ENCODE measurements at regions not wholly inside any gene's neighbourhood (a gene's known extent, or its start where the extent isn't known, plus 50 kb on each side); places are given as distances from the start of the nearest gene placed in this dataset.
"Not testable (repeated sequence)": the region's sequence is repeated elsewhere in the genome, so short reads cannot be mapped to it uniquely, and the experiment has no call there.

GRCh38 chr4:114034189-114034588 lies 54.7 kb upstream of the ARSJ start:
- DNase-seq (ENCODE audit: low read depth in 1 of 2, low spot score in 1 of 2), result no peak

DNA sequence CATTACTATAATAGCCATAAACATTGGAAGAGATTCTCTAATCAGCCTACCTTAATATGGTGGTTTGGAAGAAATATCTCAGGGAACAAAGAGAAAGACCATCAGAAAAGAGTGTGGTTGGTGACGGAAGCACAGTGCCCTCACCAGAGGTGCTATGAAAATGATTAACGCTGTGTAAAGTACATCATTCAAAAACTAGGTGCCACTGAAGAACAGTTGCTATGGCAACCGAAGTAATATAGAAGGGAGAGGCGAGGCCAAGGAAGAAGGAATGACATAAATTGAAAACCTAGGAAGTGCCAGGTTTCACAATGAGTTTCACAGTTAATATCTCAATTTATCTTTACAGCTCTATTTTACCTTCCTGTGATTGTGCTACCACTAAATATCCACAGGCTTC lies 57.0 kb upstream of the ARSJ start:
- no peak for DNase-seq (ENCODE audit: low read depth in 1 of 2, low spot score in 1 of 2)

- DNase-seq (ENCODE audit: low read depth in 1 of 2, low spot score in 1 of 2), result no peak
Measured at GRCh38 chr4:114036864-114037263, 57.4 kb upstream of the ARSJ start.

- DNase-seq (ENCODE audit: low read depth in 1 of 2, low spot score in 1 of 2), result no peak
Measured at GRCh38 chr4:114037988-114038387, 58.5 kb upstream of the ARSJ start.

DNA sequence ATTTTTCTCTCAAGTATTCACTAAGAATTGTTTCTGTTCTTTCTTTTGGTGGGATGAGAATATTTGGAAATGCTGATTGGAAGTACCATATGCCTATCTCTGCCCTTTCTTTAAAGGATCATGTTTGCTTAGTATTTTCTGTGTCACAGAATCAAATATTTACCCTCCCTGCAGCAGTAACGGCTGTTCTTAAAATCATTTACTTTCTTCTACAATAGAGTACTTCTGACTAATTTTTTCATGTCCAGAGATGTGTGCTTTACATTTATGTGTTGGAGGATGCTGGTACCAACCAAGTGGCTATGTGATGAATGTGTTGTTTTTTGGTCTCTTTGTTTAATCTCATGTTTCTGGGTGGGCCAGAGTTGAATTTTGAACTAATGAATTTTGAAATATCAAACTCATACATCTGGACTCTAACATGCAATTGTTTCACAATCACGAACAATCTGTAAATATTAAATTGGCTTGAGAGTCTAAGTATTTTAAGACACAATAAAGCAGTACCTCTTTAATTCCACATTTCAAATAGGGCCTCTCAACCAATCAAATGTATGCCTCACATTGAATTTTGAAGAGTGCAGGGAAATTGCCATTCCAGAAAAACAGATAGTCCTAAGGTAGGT lies 59.4 kb upstream of the ARSJ start:
- DNase-seq (ENCODE audit: low read depth in 1 of 2, low spot score in 1 of 2), result no peak

DNA sequence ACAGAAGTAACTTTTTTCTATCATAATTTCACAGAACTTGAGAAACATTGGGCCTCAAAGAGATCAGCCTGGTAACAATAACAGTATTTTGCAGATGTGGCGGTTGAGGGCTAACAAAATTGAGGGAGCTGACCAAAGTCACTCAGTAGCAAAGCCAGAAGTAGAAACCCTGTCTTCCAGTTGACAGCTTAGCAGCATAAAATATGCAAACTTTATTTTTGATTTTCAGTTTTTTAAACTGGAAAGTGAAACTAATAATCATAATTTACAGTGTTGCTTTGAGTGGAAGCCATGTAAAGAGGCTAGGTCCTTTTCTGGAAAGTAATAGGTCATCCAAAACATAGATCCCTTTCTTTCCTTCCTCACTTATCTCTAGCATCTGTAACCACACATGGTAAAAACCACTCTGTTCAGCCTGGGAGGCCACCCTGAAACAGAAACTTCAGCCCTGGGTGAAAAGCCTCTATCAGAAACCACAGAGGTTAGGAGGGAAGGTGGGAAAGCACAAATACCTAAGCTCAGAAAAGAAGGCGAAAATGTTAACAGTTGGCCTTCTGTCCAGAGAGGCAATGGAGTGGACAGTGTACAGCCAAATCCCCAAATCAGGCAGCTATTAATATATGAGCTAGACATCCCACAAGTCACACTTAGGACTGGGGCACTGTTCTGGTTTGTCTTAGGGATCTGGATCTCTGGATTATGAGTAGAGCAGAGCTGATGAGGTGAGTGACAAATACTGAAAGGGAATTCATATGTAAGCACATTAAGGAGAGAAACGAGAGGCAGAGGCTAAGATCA lies 61.1 kb upstream of the ARSJ start:
- no peak for DNase-seq (ENCODE audit: low read depth in 1 of 2, low spot score in 1 of 2)

GRCh38 chr4:114041117-114041475 lies 61.6 kb upstream of the ARSJ start:
- DNase-seq (ENCODE audit: low read depth in 1 of 2, low spot score in 1 of 2), result no peak

GRCh38 chr4:114043116-114043515 lies 63.7 kb upstream of the ARSJ start:
- no peak for DNase-seq (ENCODE audit: low read depth in 1 of 2, low spot score in 1 of 2)

DNA sequence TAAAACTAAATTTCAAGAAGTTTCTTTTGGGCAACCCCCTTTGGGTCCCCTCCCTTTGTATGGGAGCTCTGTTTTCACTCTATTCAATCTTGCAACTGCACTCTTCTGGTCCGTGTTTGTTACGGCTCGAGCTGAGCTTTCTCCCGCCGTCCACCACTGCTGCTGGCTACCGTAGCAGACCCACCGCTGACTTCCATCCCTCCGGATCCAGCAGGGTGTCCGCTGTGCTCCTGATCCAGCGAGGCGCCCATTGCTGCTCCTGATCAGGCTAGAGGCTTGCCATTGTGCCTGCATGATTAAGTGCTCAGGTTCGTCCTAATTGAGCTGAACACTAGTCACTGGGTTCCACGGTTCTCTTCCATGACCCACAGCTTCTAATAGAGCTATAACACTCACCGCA lies 64.9 kb upstream of the ARSJ start:
- DNase-seq (ENCODE audit: low read depth in 1 of 2, low spot score in 1 of 2), result not testable (repeated sequence)

DNA sequence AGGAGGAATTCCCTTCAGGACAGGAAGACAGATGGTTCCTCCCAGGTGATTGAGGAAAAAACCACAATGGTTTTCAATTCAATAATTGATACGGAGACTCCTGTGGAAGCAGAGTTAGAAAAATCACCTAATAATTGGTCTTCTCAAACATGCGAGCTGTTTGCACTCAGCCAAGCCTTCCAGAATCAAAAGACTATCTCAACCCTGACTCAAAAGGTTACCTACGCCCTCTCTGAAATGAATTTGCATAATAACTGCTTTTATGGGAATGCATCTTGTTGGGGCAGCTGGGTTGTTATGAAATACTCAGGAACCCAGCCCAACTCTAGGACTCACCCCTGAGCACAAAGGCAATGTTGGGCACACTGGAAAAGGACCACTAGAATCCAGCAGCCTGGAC lies 66.9 kb upstream of the ARSJ start:
- no peak for DNase-seq (ENCODE audit: low read depth in 1 of 2, low spot score in 1 of 2)

GRCh38 chr4:114048154-114048553 lies 68.7 kb upstream of the ARSJ start:
- not testable (repeated sequence) for DNase-seq (ENCODE audit: low read depth in 1 of 2, low spot score in 1 of 2)

DNA sequence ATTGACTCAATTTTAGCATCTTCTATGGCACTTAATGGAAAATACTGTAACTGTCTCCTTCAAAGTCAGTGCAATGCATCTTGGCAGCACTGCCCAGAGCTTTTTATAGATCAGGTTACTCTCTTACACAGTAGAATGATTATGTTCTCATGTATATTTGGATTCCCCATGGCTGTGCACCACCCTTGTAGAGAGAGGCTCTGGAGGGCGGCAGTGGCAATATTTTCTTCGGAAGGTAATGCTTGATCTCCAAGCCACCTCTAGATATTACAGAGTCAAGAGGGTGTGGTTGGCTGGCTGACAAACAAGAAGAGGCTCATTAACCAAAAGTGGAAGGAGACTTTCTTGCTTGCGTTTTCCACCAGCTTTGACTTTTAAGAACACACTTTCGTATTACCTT lies 72.8 kb upstream of the ARSJ start:
- no peak for DNase-seq (ENCODE audit: low read depth in 1 of 2, low spot score in 1 of 2)

DNA sequence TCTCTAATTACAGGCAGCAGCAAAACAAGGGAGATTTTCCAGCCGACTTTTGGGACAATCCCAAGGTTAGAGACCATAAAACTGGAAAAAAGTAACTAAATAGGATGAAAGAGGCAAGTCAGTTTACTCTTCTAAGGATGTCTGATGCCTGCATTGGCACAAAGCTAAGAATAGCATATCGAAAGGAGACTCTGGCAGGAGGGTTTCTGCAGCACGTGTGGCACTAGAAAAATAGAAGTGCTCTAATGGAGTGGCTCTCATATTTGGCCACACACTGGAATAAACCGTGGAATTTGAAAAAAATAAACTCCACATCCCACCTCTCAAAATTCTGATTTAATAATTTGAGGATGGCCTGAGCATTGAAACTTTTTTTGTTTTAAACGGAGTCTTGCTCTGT lies 77.2 kb upstream of the ARSJ start:
- DNase-seq (ENCODE audit: low read depth in 1 of 2, low spot score in 1 of 2), result no peak

DNA sequence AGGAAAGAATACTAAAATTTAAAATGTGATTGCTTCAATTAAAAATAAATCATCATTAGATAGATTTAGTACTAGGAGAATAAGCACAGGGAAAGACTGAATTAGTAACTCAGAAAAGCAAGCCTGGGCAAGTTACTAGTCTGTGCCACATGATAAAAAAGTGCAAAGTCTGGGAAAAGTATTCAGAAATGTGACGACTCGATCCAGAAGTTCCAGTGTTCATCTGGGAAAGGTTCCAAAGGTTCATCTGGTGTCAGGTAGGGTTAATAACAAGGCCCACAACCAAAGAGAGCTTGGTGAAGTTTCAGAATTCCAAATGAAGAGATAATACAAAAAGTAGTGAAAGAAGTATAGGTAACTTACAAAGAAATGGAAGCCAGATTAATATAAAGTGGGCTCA lies 78.3 kb upstream of the ARSJ start:
- DNase-seq (ENCODE audit: low read depth in 1 of 2, low spot score in 1 of 2), result no peak

DNA sequence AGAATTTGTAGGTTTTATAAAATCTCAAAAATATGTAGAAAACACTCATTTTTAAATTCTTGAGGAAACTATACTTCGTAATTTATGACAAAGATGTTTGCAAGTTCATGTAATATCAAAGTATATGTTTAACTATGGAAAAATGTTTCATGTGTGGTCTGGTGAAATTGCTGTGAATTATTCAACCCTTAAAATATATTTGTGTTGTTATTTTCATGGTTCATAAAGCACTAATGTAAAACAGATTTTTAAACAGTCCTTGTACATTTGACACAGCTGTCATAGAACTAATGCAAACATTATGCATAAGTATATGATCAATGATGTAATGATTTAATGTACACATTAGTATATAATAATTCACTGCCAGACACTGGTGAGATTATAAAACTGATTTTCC lies 83.1 kb upstream of the ARSJ start:
- DNase-seq (ENCODE audit: low read depth in 1 of 2, low spot score in 1 of 2), result no peak

- no peak for DNase-seq (ENCODE audit: low read depth in 1 of 2, low spot score in 1 of 2)
Measured at GRCh38 chr4:114072781-114073180, 93.3 kb upstream of the ARSJ start.

DNA sequence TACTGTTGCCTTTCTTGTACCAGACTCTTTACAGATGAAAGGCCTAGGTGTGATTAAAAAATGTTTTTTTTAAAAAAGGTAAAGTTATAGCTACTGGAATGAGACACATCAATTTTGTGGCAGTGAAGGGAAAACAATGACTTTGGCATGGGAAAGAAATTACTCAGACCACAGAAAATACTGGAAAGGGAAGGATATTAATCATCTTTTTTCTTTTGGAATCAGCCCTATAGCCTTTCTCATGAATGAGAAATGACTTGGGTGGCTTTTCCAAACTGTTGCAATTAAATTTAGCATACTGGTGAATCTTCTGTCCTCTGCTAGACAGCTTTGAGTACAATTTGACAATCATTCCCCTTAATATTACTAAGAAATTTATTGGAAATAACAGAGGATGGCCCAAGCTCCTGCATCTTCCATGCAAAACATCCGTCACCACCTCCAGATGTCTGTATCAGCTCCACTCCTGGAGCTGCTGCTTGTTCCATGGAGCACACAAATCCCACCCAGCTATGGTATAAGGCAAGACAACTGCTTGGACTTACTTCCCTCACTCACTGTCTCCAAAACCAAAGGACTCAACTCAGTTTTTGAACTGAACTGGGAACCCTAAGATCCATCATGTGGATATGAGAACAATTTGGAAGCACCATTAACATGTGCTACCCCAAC lies 97.6 kb upstream of the ARSJ start:
- DNase-seq (ENCODE audit: low read depth in 1 of 2, low spot score in 1 of 2), result no peak

DNA sequence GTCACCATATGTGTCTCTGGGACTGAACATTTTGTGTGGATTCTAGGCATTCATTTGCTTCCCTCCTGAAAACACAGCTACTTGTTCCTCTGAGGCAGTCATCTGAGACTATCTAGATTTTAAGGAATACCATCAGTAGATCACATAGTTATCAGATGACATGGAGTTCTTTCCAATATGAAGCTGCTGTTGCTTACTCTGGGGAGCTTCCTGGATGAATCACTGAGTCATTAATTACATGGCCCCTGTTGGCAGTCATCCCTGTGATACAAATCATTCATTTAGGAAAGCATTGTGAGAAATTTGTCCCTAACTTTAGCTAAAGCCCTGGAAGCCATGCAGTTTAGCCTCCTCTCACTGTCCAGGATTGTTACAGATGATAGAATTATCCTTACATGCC lies 98.2 kb upstream of the ARSJ start:
- DNase-seq (ENCODE audit: low read depth in 1 of 2, low spot score in 1 of 2), result no peak

DNA sequence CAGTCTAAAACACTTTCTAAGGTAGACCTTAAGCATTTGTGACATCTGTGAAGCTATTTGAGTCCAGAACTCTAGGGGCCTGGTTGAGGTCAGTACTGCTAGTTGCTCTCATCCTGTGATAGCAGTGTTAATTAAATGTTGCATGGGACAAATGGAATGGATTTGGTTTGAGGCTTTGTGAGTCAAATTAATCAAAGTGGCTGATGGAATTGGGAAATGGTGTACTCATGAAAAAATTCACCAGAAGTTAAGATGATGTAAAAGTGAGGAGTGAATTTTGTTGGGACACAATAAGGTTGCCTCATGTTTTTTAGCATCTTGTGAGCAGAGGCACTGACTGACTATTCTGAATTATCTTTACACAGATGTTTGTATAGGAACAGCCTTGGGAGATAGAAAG lies 99.2 kb upstream of the ARSJ start:
- DNase-seq (ENCODE audit: low read depth in 1 of 2, low spot score in 1 of 2), result no peak

- no peak for DNase-seq (ENCODE audit: low read depth in 1 of 2, low spot score in 1 of 2)
Measured at GRCh38 chr4:114081783-114082182, 102.3 kb upstream of the ARSJ start.

DNA sequence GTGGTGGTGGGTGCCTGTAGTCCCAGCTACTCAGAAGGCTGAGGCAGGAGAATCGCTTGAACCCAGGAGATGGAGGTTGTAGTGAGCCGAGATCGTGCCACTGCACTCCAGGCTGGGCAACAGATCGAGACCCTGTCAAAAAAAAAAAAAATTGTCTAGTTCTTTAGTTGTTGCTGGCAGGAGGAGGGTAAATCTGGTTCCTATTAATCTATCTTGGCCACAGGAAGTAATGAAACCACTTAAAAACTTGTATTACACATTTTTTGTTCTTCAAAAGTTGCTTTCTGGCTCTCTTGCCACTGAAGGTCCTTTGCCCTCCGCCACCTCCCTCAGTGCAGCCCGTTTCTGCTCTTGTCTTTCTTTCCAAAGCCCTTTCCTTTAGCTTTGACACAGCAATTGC lies 102.9 kb upstream of the ARSJ start:
- DNase-seq (ENCODE audit: low read depth in 1 of 2, low spot score in 1 of 2), result no peak

DNA sequence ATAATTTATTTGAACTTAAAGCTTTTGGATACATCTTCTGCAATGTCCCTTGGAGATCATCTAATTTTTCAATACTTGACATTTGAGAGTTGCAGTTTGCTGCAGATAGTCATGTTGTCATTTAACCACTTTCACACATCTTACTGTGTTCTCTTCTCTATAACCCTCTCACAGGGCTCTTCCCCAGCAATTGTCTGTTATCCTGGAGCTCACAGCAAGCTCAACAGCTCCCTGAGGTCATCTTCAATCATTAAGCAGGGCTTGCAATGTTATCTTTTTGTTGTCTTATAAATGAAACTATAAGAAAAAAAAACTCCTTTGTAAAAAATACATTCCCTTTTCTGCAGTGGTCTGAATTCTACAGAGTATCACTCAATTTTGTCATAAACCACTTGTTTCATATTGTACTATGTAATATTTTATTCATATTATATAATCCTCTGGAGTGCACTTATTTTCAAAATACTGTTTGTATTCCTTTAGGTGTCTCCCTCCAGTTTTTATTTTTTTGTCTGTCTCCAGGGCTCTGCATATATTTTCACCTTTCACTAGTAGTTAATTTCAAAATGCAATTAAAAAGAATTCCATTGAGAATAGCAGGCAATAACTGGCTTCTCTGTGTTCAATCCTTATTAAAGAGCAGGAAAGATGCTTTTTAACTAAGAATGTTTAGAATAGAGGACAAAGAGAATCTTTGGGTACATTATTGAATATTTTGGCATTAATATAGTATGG lies 106.3 kb upstream of the ARSJ start:
- DNase-seq (ENCODE audit: low read depth in 1 of 2, low spot score in 1 of 2), result no peak

All from stimulated activated CD4-positive, alpha-beta T cell treated with anti-CD3 and anti-CD28 coated beads, Interleukin-15, amount 100 ng/mL, for 1 hour (primary cell).